ENCODE measurements at regions not wholly inside any gene's neighbourhood (a gene's known extent, or its start where the extent isn't known, plus 50 kb on each side); places are given as distances from the start of the nearest gene placed in this dataset.
A peak's percentile ranks its signal among the peaks of the same experiment; 100 is the strongest.

DNA sequence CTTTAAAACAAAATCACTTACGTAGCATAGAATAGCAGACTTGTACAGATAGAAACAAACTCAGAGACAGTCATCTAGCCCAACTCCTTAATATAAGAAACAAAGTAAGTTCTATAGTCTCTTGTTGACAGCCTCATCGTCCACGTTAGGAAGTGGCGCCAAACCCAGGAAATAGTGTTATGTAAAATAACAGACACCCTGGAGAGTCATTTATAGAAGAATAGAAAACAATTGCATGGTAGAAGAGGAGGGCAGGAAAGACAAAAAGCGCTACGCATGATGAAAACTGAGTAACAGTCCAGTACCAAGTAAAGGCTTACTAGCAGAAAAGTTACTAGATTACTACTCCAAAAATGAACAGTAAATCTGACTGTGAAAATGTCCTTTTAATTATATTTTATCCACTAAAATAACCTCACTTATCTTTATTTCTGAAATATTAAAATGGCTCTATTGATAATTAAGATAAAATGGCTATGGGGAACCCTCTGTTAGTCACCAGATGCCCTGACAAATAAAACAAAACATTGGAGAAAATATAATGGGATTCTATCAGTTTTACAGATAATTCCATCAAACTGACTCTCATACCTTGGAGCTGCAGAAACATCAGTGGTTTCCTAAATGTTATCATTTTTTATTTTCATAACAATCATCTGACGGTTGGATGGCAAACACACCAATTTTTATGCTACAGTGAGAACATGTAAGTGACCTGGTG, 434.0 kb upstream of the C9orf72 start:
- no peak overlapping the region for H3K4me2 ChIP-seq (ENCODE audit: insufficient read depth, insufficient read length, low read length)
- Mint-ChIP-seq H3K4me3 (no peak overlapping the region; a peak in 1 of 5 replicates), H3K27ac (peak overlapping the region in 1 of 3 experiments; percentile 61; a peak in 1 of 7 replicates), H3K9me3 (peaks cover 0 to 2% of the 10 kb centered on the region in 2 experiments; a peak in 1 of 5 replicates), H3K4me1 (peaks cover 15 to 18% of the 10 kb centered on the region in 2 experiments), H3K36me3 (ENCODE audit: insufficient read depth in 1 of 3, low read depth in 3 of 3) (no peaks in the 10 kb centered on the region), H3K27me3 (ENCODE audit: low read depth) (no peaks in the 10 kb centered on the region)
- no peak overlapping the region for H4K8ac ChIP-seq (replicated peaks; ENCODE audit: insufficient read length, low read depth, low read length)
- no peak overlapping the region for H3K56ac ChIP-seq (ENCODE audit: insufficient read length, low read depth, low read length)
- DNase-seq = no peak
- H3T11ph ChIP-seq (ENCODE audit: low read length) = no peak overlapping the region
- H4K20me1 ChIP-seq (ENCODE audit: control insufficient read depth, insufficient read depth, insufficient read length) = no peaks in the 10 kb centered on the region
- H3K14ac ChIP-seq (ENCODE audit: insufficient read depth, low read length) = no peak overlapping the region
- no peak overlapping the region for H4K5ac ChIP-seq (ENCODE audit: insufficient read length, low read depth, low read length)
- no peak overlapping the region for H4K91ac ChIP-seq (ENCODE audit: insufficient read length, low read depth, low read length)
- H3K79me1 ChIP-seq (ENCODE audit: insufficient read depth, low read depth, low read length, poor library complexity, severe bottlenecking) = no peaks in the 10 kb centered on the region
- peaks cover 3% of the 10 kb centered on the region; the same call in 1 of the 2 replicates for H3K4me1 ChIP-seq (ENCODE audit: insufficient read depth, low read length)
- WGBS (ENCODE audit: extremely low coverage, insufficient read length, low lambda C conversion rate) = no CpG with 5 or more reads among the region's 7 CpGs
- no peak overlapping the region for H3K4ac ChIP-seq (ENCODE audit: low read depth, low read length)
- no peaks in the 10 kb centered on the region for H3K23me2 ChIP-seq (ENCODE audit: insufficient read length, low read depth, low read length, poor library complexity, severe bottlenecking)
- H3K27ac ChIP-seq (ENCODE audit: insufficient read length, low read depth, low read length) = no peak overlapping the region
- no peak overlapping the region for H2BK12ac ChIP-seq (ENCODE audit: insufficient read length, low read depth, low read length)
- no peak overlapping the region for H2AK5ac ChIP-seq (ENCODE audit: insufficient read length, low read length)
- H2BK20ac ChIP-seq (ENCODE audit: low read depth, low read length, poor library complexity, severe bottlenecking) = no peak overlapping the region
- H2BK120ac ChIP-seq (ENCODE audit: low read depth, low read length, poor library complexity, severe bottlenecking) = no peak overlapping the region
- no peak for TF ChIP-seq CTCF (conservative IDR thresholded peaks at IDR 0.05)
- no peaks in the 10 kb centered on the region for H3K27me3 ChIP-seq (ENCODE audit: insufficient read depth, low read length)
- H2BK15ac ChIP-seq (ENCODE audit: low read depth, low read length) = no peak overlapping the region
- H3K9me3 ChIP-seq (ENCODE audit: control insufficient read depth, low read depth, low read length) = no peaks in the 10 kb centered on the region
- H2AFZ ChIP-seq (ENCODE audit: low read length) = no peak overlapping the region
- no peak overlapping the region for H3K18ac ChIP-seq (ENCODE audit: insufficient read length, low read depth, low read length)
- no peak overlapping the region for H2BK5ac ChIP-seq (ENCODE audit: insufficient read length, low read length)
- H3K79me2 ChIP-seq (ENCODE audit: insufficient read depth, low read length) = no peaks in the 10 kb centered on the region
- H3K23ac ChIP-seq (ENCODE audit: insufficient read length, low read depth, low read length) = no peak overlapping the region
- no peak overlapping the region for H3K9ac ChIP-seq (ENCODE audit: extremely low read depth, insufficient read length, low read length)

Data from H9 (cell line).